ENCODE measurements at regions not wholly inside any gene's neighbourhood (a gene's known extent, or its start where the extent isn't known, plus 50 kb on each side); places are given as distances from the start of the nearest gene placed in this dataset.

DNA sequence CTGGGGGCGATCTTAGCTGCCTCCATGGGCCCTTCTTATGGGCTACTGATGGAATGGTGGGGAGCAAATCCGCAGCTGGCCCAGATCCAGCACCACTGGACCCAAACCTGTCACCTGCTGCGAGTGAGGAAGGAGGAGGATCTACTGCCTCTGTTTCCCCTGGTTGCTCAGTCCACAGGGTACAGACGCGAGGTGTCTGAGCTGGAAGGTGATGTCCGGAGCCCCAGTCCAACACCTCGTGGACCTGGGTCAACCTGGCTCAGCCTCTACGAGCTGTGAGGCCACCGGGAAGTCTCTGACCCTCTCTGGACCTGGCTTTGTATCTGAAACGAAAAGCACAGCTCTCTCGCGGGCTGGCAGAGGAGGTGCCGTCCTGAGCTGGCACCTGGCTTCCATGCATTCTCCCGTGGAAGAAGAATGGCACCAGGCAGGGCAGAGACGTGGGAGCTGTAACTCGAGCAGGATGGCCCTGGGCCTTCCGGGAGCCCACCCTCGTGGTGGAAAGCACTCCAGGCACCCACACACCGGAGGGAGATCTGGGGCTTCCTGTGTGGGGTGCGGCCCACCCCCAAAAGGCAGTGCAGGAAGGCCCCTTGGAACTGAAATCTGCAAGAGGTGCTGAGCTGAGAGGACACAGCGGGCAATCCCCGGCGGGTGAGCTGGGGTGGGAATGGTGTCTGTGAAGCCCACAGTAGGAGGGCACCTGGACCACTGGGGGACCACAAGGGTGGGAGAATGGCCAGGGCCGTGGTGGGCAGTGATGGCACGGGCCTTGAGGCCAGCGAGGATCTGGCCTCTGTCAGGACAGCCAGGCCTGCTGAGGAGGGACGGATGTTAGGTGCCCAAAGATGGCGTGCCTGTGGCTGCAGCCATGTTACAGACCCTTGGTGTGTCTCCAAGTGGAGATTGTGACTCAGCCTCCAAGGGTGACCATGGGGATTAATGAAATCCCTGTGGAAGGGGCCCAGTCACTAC, 133.4 kb downstream of the OLFM1 start:
- H3K4me3 ChIP-seq (ENCODE audit: low read depth, low read length), result no peak overlapping the region
- TF ChIP-seq, protein P1, sequence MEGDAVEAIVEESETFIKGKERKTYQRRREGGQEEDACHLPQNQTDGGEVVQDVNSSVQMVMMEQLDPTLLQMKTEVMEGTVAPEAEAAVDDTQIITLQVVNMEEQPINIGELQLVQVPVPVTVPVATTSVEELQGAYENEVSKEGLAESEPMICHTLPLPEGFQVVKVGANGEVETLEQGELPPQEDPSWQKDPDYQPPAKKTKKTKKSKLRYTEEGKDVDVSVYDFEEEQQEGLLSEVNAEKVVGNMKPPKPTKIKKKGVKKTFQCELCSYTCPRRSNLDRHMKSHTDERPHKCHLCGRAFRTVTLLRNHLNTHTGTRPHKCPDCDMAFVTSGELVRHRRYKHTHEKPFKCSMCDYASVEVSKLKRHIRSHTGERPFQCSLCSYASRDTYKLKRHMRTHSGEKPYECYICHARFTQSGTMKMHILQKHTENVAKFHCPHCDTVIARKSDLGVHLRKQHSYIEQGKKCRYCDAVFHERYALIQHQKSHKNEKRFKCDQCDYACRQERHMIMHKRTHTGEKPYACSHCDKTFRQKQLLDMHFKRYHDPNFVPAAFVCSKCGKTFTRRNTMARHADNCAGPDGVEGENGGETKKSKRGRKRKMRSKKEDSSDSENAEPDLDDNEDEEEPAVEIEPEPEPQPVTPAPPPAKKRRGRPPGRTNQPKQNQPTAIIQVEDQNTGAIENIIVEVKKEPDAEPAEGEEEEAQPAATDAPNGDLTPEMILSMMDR (IDR thresholded peaks at IDR 0.05; ENCODE audit: borderline replicate concordance, insufficient read depth, low read depth, low read length), result no peak

DNA sequence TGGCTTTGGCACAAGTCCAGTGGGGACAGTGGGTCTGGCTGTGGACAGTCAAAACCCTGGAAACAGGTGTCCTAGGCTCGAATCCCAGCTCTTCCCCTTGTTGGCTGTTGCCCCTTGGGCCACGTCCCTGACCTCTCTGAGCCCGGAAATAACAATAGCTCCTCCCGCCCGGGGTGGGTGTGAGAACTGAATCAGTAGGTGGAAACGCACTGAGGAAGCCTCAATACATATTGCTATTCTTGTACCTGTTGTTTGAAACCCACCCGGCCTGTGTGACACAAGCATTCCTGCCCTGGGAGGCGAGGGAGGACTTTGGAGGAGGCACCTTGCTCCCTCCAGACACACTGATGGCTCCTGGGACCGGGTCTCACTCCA, 134.1 kb downstream of the OLFM1 start:
- TF ChIP-seq, protein P1 (IDR thresholded peaks at IDR 0.05; ENCODE audit: borderline replicate concordance, insufficient read depth, low read depth, low read length), result no peak
- no peak overlapping the region for H3K4me3 ChIP-seq (ENCODE audit: low read depth, low read length)

DNA sequence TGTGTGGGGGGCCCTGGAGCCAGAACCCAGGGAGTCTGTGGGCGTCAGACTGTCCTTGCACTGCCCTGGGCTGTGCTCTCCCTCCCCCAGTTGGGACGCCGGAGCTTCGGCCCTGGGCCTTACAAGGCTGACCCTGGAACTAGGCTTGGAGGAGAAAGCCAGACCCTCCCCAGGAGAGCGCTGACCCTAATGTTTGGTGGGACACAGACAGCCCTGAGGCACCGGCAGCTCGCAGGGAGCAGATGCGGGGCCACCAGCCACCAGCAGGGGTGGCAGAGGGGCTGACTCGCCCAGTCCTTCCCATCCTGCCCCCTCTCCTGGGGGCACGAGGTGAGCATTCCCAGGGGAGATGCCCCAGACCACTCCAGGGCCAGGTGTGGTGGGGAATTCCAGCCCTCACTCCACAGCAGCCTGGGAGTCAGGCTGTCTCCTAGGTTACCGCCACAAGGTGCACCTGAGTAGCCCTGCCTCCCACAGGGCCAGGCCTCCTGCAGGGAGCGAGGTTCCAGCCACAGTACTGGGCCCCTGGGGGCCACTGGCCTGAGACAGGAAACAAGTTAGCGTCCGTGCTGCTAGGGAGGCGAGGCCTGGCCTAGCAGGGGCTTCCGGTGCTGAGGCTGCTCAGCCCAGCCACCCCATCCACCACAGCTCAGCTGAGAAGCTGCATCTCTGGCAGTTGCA, 134.6 kb downstream of the OLFM1 start:
- TF ChIP-seq, protein P1 (IDR thresholded peaks at IDR 0.05; ENCODE audit: borderline replicate concordance, insufficient read depth, low read depth, low read length), result no peak
- H3K4me3 ChIP-seq (ENCODE audit: low read depth, low read length), result no peak overlapping the region

DNA sequence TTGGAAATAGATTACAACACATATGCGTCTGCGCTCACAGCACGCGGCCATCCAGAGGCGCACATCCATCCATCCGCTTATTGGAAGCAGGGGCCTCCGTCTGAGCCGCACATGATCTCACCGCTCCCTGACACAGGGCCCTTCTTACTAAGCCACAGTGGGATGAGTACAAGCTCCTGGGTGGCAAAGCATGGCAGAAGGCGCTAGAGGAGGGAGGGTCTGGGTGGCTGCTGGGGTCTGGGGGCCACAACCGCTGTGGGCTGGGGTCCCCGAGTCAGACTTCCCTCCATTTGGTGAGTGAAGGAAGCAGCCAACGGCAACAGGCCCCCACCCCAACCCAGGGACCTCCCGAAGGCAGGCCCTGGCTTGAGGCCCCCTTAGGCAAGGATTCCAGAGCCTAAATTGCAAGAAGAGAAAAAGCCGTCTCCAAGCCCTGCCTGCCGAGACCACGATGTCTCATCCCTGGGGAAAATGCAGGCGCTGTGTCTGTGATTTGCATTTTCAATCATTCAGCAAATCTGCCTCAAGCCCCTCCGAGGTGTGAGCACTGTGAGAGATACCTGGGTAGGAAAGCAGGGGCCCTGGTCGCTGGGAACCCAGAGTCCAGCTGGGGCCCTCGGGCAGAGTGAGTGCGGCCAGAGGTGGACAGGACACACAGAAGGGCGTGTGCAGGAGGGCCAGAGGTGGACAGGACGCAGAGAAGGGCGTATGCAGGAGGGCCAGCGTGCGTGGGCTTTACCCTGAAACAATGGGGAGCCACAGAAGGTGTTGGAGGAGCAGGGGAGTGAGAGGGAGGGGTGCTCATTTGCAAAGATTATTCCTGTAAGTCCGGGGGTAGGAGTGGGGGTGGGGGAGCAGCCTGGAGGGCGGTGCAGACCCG, 135.7 kb downstream of the OLFM1 start:
- TF ChIP-seq, protein P1 (IDR thresholded peaks at IDR 0.05; ENCODE audit: borderline replicate concordance, insufficient read depth, low read depth, low read length), result no peak
- no peak overlapping the region for H3K4me3 ChIP-seq (ENCODE audit: low read depth, low read length)

DNA sequence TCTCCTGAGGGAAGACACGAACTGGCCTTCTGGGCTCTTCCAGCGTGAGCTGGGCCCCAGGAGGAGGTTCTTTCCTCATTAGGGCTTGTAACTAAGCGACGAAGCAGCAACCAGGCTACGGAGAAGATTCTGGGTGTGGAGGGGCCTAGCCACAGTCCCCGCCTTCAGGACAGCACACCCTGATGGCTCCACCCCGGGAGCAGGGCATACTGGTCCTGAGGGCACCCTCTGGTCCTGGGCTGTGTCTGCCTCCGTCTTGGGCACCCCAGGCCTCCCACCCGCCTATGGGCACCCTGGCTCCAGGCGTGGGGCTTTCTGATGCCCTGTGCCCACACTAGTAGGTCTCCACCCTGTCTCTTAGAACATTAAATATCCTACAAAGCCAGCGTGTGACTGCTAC, 136.4 kb downstream of the OLFM1 start:
- TF ChIP-seq, protein P1 (IDR thresholded peaks at IDR 0.05; ENCODE audit: borderline replicate concordance, insufficient read depth, low read depth, low read length), result no peak
- H3K4me3 ChIP-seq (ENCODE audit: low read depth, low read length), result no peak overlapping the region

DNA sequence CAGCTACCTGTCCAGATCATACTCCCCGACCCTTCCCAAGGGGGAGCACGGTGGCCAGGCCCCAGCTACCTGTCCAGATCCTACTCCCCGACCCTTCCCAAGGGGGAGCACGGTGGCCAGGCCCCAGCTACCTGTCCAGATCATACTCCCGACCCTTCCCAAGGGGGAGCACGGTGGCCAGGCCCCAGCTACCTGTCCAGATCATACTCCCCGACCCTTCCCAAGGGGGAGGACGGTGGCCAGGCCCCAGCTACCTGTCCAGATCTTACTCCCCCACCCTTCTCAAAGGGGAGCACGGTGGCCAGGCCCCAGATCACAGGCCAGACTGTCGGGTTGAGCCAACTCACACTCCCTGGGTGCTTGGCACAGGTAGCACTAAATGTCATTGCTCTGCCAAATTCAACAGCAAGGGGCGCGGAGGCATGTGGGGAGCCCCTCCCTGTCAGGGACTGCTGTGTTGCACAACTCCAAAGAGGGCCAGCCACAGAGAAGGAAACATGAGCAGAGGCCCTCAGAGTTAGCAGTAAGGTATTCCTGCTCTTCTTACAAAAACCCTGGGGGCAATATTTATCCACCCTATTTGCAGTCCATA, 136.9 kb downstream of the OLFM1 start:
- TF ChIP-seq, protein P1 (IDR thresholded peaks at IDR 0.05; ENCODE audit: borderline replicate concordance, insufficient read depth, low read depth, low read length), result no peak
- H3K4me3 ChIP-seq (ENCODE audit: low read depth, low read length), result no peak overlapping the region

Data from GM12875 (cell line).